OCI-LY1 (cell line): ENCODE measurements at regions not wholly inside any gene's neighbourhood (a gene's known extent, or its start where the extent isn't known, plus 50 kb on each side); places are given as distances from the start of the nearest gene placed in this dataset.

Experiments used
- H2AFZ ChIP-seq: fragments of 200-600 bp; sonication (generic), shearing (Covaris generic); 2 replicates; pipeline ENCODE4 v1.6.0; 2014; ENCODE audit warnings: antibody characterized with exemption, mild to moderate bottlenecking, low read length
- H3F3A ChIP-seq: fragments of 200-600 bp; sonication (generic), shearing (Covaris generic); 2 replicates; pipeline ENCODE4 v1.6.0; 2014; ENCODE audit warnings: mild to moderate bottlenecking, antibody characterized with exemption, low read length, moderate library complexity; ENCODE audit not compliant: insufficient read depth
- H3K27ac ChIP-seq: fragments of 200-600 bp; sonication (generic); 2 replicates; pipeline ENCODE4 v1.5.1; 2014; ENCODE audit warnings: low read length, mixed run types, mild to moderate bottlenecking, low read depth; ENCODE audit not compliant: poor library complexity, severe bottlenecking
- H3K27me3 ChIP-seq: fragments of 200-600 bp; sonication (generic); 2 replicates; pipeline ENCODE4 v1.6.0; 2014; ENCODE audit warnings: antibody characterized with exemption, mild to moderate bottlenecking, low read length, moderate library complexity; ENCODE audit not compliant: insufficient read depth
- H3K36me3 ChIP-seq: fragments of 200-600 bp; sonication (generic); 2 replicates; pipeline ENCODE4 v1.6.1; 2014; ENCODE audit warnings: mild to moderate bottlenecking, antibody characterized with exemption, low read length, moderate library complexity, mixed read lengths; ENCODE audit not compliant: insufficient read depth
- H3K4me1 ChIP-seq: fragments of 200-600 bp; sonication (generic); 2 replicates; pipeline ENCODE4 v1.5.1; 2014; ENCODE audit warnings: mild to moderate bottlenecking, low read length, moderate library complexity; ENCODE audit not compliant: insufficient read depth, severe bottlenecking
- H3K4me2 ChIP-seq: fragments of 200-600 bp; sonication (generic), shearing (Covaris generic); 2 replicates; pipeline ENCODE4 v1.6.1; 2014; ENCODE audit warnings: low read length
- H3K4me3 ChIP-seq: fragments of 200-600 bp; sonication (generic); 2 replicates; pipeline ENCODE4 v1.5.1; 2014; ENCODE audit warnings: low read length, low read depth, mild to moderate bottlenecking, mixed read lengths; ENCODE audit not compliant: poor library complexity, severe bottlenecking
- H3K79me2 ChIP-seq: fragments of 200-600 bp; shearing (Covaris generic); 2 replicates; pipeline ENCODE4 v1.6.1; 2016; ENCODE audit warnings: mixed run types, low read length, mixed read lengths; ENCODE audit not compliant: insufficient read depth
- H3K9ac ChIP-seq: fragments of 200-600 bp; sonication (generic), shearing (Covaris generic); 2 replicates; pipeline ENCODE4 v1.6.1; 2014; ENCODE audit warnings: mild to moderate bottlenecking, low read length, mixed read lengths
- H3K9me2 ChIP-seq: fragments of 200-600 bp; sonication (generic), shearing (Covaris generic); 2 replicates; pipeline ENCODE4 v1.6.1; 2014; ENCODE audit warnings: low read depth, mild to moderate bottlenecking, low read length, mixed read lengths
- H3K9me3 ChIP-seq: fragments of 200-600 bp; shearing (Covaris generic); 2 replicates; pipeline ENCODE4 v1.6.1; 2014; ENCODE audit warnings: low read length, mixed read lengths
- H4K20me1 ChIP-seq: fragments of 200-600 bp; sonication (generic), shearing (Covaris generic); 2 replicates; pipeline ENCODE4 v1.6.0; 2016; ENCODE audit warnings: mild to moderate bottlenecking, low read length; ENCODE audit not compliant: insufficient read depth
- EZH2 ChIP-seq: fragments of 200-600 bp; sonication (generic), shearing (Covaris generic); IDR thresholded peaks from 2 replicates; pipeline ENCODE4 v1.8.0; 2017; ENCODE audit warnings: borderline replicate concordance, mixed run types, mild to moderate bottlenecking, antibody characterized with exemption, low read length, moderate library complexity, mixed read lengths
- TF ChIP-seq, protein P1 (sequence below): fragments of 200-600 bp; sonication (generic), shearing (Covaris generic); IDR thresholded peaks from 2 replicates; pipeline ENCODE4 v1.5.1; 2017; ENCODE audit warnings: mild to moderate bottlenecking, antibody characterized with exemption, low read length, moderate library complexity, mixed read lengths

- Histone ChIP-seq H3F3A (no peaks in the 10 kb centered on the region), H3K27me3 (no peaks in the 10 kb centered on the region), H3K79me2 (no peaks in the 10 kb centered on the region), H3K9ac (no peak overlapping the region), H3K27ac (no peak overlapping the region), H3K9me2 (no peaks in the 10 kb centered on the region), H3K4me3 (no peak overlapping the region), H4K20me1 (no peaks in the 10 kb centered on the region), H3K4me1 (no peaks in the 10 kb centered on the region), H3K9me3 (peaks cover 10% of the 10 kb centered on the region), H2AFZ (no peak overlapping the region), H3K36me3 (no peaks in the 10 kb centered on the region), H3K4me2 (no peak overlapping the region)
- TF ChIP-seq, protein P1, sequence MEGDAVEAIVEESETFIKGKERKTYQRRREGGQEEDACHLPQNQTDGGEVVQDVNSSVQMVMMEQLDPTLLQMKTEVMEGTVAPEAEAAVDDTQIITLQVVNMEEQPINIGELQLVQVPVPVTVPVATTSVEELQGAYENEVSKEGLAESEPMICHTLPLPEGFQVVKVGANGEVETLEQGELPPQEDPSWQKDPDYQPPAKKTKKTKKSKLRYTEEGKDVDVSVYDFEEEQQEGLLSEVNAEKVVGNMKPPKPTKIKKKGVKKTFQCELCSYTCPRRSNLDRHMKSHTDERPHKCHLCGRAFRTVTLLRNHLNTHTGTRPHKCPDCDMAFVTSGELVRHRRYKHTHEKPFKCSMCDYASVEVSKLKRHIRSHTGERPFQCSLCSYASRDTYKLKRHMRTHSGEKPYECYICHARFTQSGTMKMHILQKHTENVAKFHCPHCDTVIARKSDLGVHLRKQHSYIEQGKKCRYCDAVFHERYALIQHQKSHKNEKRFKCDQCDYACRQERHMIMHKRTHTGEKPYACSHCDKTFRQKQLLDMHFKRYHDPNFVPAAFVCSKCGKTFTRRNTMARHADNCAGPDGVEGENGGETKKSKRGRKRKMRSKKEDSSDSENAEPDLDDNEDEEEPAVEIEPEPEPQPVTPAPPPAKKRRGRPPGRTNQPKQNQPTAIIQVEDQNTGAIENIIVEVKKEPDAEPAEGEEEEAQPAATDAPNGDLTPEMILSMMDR, result no peak
- TF ChIP-seq EZH2, result no peak
Measured at GRCh38 chr3:16675805-16676204, 70.6 kb upstream of the DAZL start.

- H3K9me3 ChIP-seq, result no peaks in the 10 kb centered on the region
- TF ChIP-seq EZH2, result no peak
- TF ChIP-seq, protein P1, result no peak
- H3K27ac ChIP-seq, result no peak overlapping the region
- no peaks in the 10 kb centered on the region for H4K20me1 ChIP-seq
- no peak overlapping the region for H3K4me2 ChIP-seq
- no peaks in the 10 kb centered on the region for H3K4me1 ChIP-seq
- H3K79me2 ChIP-seq, result no peaks in the 10 kb centered on the region
- no peak overlapping the region for H3K9ac ChIP-seq
- H2AFZ ChIP-seq, result no peak overlapping the region
- no peak overlapping the region for H3K4me3 ChIP-seq
- no peaks in the 10 kb centered on the region for H3F3A ChIP-seq
- no peaks in the 10 kb centered on the region for H3K27me3 ChIP-seq
- H3K36me3 ChIP-seq, result no peaks in the 10 kb centered on the region
- H3K9me2 ChIP-seq, result no peaks in the 10 kb centered on the region
Measured at GRCh38 chr3:16686679-16687078, 81.5 kb upstream of the DAZL start.

GRCh38 chr3:16687221-16687620 lies 82.0 kb upstream of the DAZL start:
- Histone ChIP-seq H3K9me2 (no peaks in the 10 kb centered on the region), H3K27me3 (no peaks in the 10 kb centered on the region), H2AFZ (no peak overlapping the region), H3K4me3 (no peak overlapping the region), H3K4me2 (no peak overlapping the region), H3K9ac (no peak overlapping the region), H3K79me2 (no peaks in the 10 kb centered on the region), H3K27ac (no peak overlapping the region), H3F3A (no peaks in the 10 kb centered on the region), H3K4me1 (no peaks in the 10 kb centered on the region), H4K20me1 (no peaks in the 10 kb centered on the region), H3K9me3 (no peaks in the 10 kb centered on the region), H3K36me3 (no peaks in the 10 kb centered on the region)
- TF ChIP-seq, protein P1, result no peak
- no peak for TF ChIP-seq EZH2
